Panc1 (cell line): ENCODE measurements at regions not wholly inside any gene's neighbourhood (a gene's known extent, or its start where the extent isn't known, plus 50 kb on each side); places are given as distances from the start of the nearest gene placed in this dataset.

Experiments used
- ATAC-seq: fragments of 200-7000 bp; cut with Tn5 transposase; 2 replicates; pipeline ENCODE4 v1.9.1; 2020; ENCODE audit warnings: mild to moderate bottlenecking, moderate library complexity
- BruUV-seq: library from RNA; stranded (reverse); fragments of 400-500 nt; replicated peaks from 2 replicates; lab custom pipeline; 2021; lab: Mats Ljungman, UMichigan
- CTCF ChIA-PET: fragments of 300-600 bp; sonication (Branson Sonifier 250); formaldehyde crosslinking; loops from one replicate; lab custom pipeline; 2022; ENCODE audit warnings: antibody characterized with exemption; lab: Charles Lee
- POLR2A ChIA-PET: fragments of 300-600 bp; sonication (Branson Sonifier 250); formaldehyde crosslinking; loops from one replicate; lab custom pipeline; 2022; ENCODE audit warnings: antibody characterized with exemption; lab: Charles Lee
- DNase-seq: peaks from one replicate; pipeline ENCODE4 v3.0.0-alpha.2; 2010; ENCODE audit warnings: low read depth, low spot score
- H3K27ac ChIP-seq: 2 replicates; pipeline ENCODE4 v1.5.1; 2011; ENCODE audit warnings: mild to moderate bottlenecking, low read length, inconsistent platforms
- H3K27me3 ChIP-seq: fragments of 200-500 bp; sonication (Bioruptor generic); 2 replicates; pipeline ENCODE4 v1.6.0; 2014; ENCODE audit warnings: low read length, inconsistent platforms; ENCODE audit not compliant: control insufficient read depth, insufficient read depth
- H3K36me3 ChIP-seq: fragments of 200-500 bp; sonication (Bioruptor generic); 2 replicates; pipeline ENCODE4 v1.5.1; 2014; ENCODE audit warnings: inconsistent platforms, mild to moderate bottlenecking, low read length, moderate library complexity; ENCODE audit not compliant: control insufficient read depth, insufficient read depth
- H3K4me1 ChIP-seq: 2 replicates; pipeline ENCODE4 v1.5.1; 2011; ENCODE audit warnings: inconsistent platforms, mild to moderate bottlenecking, low read length, moderate library complexity; ENCODE audit not compliant: control insufficient read depth, insufficient read depth
- H3K4me3 ChIP-seq, 2 experiments: 2 replicates each; pipeline ENCODE4 v1.5.1; 2011 to 2012; ENCODE audit warnings: low read depth in 2 of 2, low read length in 2 of 2, mild to moderate bottlenecking in 2 of 2, inconsistent platforms in 1 of 2, moderate library complexity in 1 of 2
- H3K9me3 ChIP-seq: fragments of 200-500 bp; sonication (Bioruptor generic); 2 replicates; pipeline ENCODE4 v1.5.1; 2014; ENCODE audit warnings: low read depth, mild to moderate bottlenecking, inconsistent platforms, low read length, moderate library complexity; ENCODE audit not compliant: control insufficient read depth, insufficient read depth
- POLR2AphosphoS5 ChIP-seq: IDR thresholded peaks from 2 replicates; pipeline ENCODE4 v1.6.1; 2012; ENCODE audit warnings: mild to moderate bottlenecking, low read depth, low read length, moderate library complexity
- SIN3A ChIP-seq: IDR thresholded peaks from 2 replicates; pipeline ENCODE4 v1.6.1; 2012; ENCODE audit warnings: low read depth, mild to moderate bottlenecking, low read length, moderate library complexity, borderline replicate concordance; ENCODE audit not compliant: insufficient read depth
- TCF7L2 ChIP-seq: IDR thresholded peaks from 2 replicates; pipeline ENCODE4 v1.6.1; 2011; ENCODE audit warnings: mild to moderate bottlenecking, low read depth, low read length, inconsistent platforms
- in situ Hi-C: cut with HindIII; loops from 2 replicates; pipeline ENCODE4 v1.10.0; 2016; ENCODE audit warnings: low sequenced_read_pairs, low pct_unique_long_range_greater_than_20kb
- intact Hi-C: fragments of 100-400 bp; cut with micrococcal nuclease; formaldehyde crosslinking; loops from one replicate; pipeline ENCODE4 v1.10.0; 2022; ENCODE audit not compliant: unreplicated experiment
- TF ChIP-seq, protein P1 (sequence below): fragments of 450-650 bp; IDR thresholded peaks from 2 replicates; pipeline ENCODE4 v1.5.1; 2017; ENCODE audit warnings: mild to moderate bottlenecking
- TF ChIP-seq, protein P2 (sequence below), 2 experiments: IDR thresholded peaks; 2 replicates each; pipeline ENCODE4 v1.6.1; 2011 to 2012; ENCODE audit warnings: low read depth in 2 of 2, control low read depth in 1 of 2, low read length in 1 of 2, mild to moderate bottlenecking in 1 of 2, moderate library complexity in 1 of 2; ENCODE audit not compliant: insufficient read depth in 1 of 2

DNA sequence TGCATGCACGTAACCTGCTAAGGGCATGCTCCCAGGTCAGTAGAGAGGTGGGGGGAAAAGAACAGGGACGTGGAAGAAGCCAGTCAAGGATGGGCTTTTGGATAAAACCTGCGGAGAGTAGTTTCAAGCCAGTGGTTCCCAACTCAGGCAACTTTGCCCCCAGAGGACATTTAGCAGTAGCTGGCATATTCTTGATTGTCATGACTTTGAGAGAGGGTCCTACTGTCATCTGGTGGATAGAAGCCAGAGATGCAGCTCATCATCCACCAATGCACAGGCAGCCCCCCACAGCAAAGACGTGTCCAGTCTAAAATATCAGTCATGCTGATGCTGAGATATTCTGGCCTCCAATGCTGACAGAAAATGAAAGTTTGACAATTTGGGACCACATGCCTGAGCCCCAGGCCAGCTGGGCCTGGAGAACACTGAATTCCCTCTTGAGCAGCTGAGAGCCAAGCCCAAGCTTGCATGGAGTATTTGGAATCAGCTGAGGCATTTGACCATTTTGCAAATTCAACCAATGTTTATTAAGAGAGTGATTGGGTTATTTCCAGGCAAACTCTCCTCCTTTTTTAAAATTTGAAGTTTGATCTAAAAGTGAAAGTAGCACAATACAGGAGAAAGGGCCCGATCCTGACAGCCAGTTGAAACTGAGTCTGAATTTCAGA lies 110.0 kb upstream of the C7orf33 start:
- no peak overlapping the region for H3K4me3 ChIP-seq
- intact Hi-C loops (loop anchor here (5.0 kb wide), 1 partner anchor 213 kb away; no protein-coding TSS in a partner anchor), in situ Hi-C loops (no loop called here)
- no peaks in the 10 kb centered on the region for H3K9me3 ChIP-seq
- POLR2A ChIA-PET = interaction anchor here (0.6 kb wide), 1 partner anchor 30 kb away, joined by 6 read pairs; no protein-coding TSS in a partner anchor
- CTCF ChIA-PET = no interaction called here
- no TSS peak for BruUV-seq
- peaks cover 3% of the 10 kb centered on the region; the same call in 1 of the 2 replicates for H3K27me3 ChIP-seq
- TF ChIP-seq POLR2AphosphoS5 = no peak
- TF ChIP-seq, protein P1, sequence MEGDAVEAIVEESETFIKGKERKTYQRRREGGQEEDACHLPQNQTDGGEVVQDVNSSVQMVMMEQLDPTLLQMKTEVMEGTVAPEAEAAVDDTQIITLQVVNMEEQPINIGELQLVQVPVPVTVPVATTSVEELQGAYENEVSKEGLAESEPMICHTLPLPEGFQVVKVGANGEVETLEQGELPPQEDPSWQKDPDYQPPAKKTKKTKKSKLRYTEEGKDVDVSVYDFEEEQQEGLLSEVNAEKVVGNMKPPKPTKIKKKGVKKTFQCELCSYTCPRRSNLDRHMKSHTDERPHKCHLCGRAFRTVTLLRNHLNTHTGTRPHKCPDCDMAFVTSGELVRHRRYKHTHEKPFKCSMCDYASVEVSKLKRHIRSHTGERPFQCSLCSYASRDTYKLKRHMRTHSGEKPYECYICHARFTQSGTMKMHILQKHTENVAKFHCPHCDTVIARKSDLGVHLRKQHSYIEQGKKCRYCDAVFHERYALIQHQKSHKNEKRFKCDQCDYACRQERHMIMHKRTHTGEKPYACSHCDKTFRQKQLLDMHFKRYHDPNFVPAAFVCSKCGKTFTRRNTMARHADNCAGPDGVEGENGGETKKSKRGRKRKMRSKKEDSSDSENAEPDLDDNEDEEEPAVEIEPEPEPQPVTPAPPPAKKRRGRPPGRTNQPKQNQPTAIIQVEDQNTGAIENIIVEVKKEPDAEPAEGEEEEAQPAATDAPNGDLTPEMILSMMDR = no peak
- TF ChIP-seq SIN3A = no peak
- no peak for TF ChIP-seq TCF7L2
- TF ChIP-seq, protein P2, sequence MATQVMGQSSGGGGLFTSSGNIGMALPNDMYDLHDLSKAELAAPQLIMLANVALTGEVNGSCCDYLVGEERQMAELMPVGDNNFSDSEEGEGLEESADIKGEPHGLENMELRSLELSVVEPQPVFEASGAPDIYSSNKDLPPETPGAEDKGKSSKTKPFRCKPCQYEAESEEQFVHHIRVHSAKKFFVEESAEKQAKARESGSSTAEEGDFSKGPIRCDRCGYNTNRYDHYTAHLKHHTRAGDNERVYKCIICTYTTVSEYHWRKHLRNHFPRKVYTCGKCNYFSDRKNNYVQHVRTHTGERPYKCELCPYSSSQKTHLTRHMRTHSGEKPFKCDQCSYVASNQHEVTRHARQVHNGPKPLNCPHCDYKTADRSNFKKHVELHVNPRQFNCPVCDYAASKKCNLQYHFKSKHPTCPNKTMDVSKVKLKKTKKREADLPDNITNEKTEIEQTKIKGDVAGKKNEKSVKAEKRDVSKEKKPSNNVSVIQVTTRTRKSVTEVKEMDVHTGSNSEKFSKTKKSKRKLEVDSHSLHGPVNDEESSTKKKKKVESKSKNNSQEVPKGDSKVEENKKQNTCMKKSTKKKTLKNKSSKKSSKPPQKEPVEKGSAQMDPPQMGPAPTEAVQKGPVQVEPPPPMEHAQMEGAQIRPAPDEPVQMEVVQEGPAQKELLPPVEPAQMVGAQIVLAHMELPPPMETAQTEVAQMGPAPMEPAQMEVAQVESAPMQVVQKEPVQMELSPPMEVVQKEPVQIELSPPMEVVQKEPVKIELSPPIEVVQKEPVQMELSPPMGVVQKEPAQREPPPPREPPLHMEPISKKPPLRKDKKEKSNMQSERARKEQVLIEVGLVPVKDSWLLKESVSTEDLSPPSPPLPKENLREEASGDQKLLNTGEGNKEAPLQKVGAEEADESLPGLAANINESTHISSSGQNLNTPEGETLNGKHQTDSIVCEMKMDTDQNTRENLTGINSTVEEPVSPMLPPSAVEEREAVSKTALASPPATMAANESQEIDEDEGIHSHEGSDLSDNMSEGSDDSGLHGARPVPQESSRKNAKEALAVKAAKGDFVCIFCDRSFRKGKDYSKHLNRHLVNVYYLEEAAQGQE (IDR thresholded peaks at IDR 0.05; ENCODE audit: insufficient read depth in 1 of 2, low read depth in 2 of 2, low read length in 1 of 2) = no peak
- no peaks in the 10 kb centered on the region; the same call in 1 of the 2 replicates for H3K4me1 ChIP-seq
- no peaks in the 10 kb centered on the region for H3K36me3 ChIP-seq
- DNase-seq = no peak
- no peak for ATAC-seq
- no peak overlapping the region for H3K27ac ChIP-seq

DNA sequence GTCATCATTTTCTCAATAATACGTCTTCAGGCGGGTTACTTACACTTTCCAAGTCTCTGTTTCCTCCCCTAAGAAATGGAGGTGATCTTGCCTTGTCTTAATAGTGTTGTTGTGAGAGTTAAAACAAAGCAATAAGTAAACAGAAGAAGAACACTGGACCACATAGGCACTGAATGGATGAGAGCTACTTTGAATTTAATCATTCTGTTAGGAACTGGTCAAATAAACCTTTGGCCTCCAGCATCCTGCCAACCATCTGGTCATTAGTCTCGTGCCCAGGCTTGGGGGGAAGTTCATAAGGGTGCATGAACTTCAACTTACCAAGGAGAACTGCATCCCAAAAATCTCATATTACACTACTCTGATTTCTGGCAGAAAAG lies 109.4 kb upstream of the C7orf33 start:
- peaks cover 3% of the 10 kb centered on the region; the same call in 1 of the 2 replicates for H3K27me3 ChIP-seq
- no peak for DNase-seq
- ChIA-PET CTCF (no interaction called here), POLR2A (interaction anchor here (0.6 kb wide), 1 partner anchor 30 kb away, joined by 6 read pairs; no protein-coding TSS in a partner anchor)
- TF ChIP-seq TCF7L2 = no peak
- TF ChIP-seq SIN3A = no peak
- TF ChIP-seq, protein P2 (IDR thresholded peaks at IDR 0.05; ENCODE audit: insufficient read depth in 1 of 2, low read depth in 2 of 2, low read length in 1 of 2) = no peak
- TF ChIP-seq, protein P1 = no peak
- TF ChIP-seq POLR2AphosphoS5 = no peak
- BruUV-seq = no TSS peak
- H3K4me1 ChIP-seq = no peaks in the 10 kb centered on the region; the same call in 1 of the 2 replicates
- ATAC-seq = no peak
- no peaks in the 10 kb centered on the region for H3K9me3 ChIP-seq
- intact Hi-C loops = loop anchor here (5.0 kb wide), 1 partner anchor 214 kb away; no protein-coding TSS in a partner anchor
- no peak overlapping the region for H3K4me3 ChIP-seq
- no peaks in the 10 kb centered on the region for H3K36me3 ChIP-seq
- in situ Hi-C loops = no loop called here
- H3K27ac ChIP-seq = no peak overlapping the region
